ENCODE measurements at regions not wholly inside any gene's neighbourhood (a gene's known extent, or its start where the extent isn't known, plus 50 kb on each side); places are given as distances from the start of the nearest gene placed in this dataset.

DNA sequence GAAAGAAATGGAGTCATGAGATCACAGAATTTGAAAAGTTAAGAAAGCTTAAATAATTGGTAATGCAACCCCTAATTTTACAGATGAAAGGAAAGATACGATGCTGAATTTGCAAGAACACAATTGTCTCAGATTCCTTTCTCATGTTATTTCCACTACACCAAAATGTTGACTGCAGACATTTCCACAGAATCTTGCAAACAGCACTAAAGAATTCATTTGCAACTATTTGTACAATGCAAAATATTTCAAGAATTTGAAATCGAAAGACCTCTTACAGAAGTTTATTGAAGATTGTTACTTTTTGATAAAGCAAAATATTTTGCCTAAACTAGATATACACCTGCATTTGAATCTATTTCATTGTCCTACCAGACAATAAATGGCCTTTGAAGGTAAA lies 194.1 kb upstream of the KCNMB2 start:
- no peak overlapping the region for H3K56ac ChIP-seq (replicated peaks; ENCODE audit: insufficient read length, low read depth, low read length)
- no peak overlapping the region for H4K91ac ChIP-seq (replicated peaks; ENCODE audit: insufficient read length, low read length)
- CTCF ChIA-PET (ENCODE audit: partially characterized antibody), result interaction anchor here (1.4 kb wide), 1 partner anchor 258 kb away, joined by 3 read pairs; no protein-coding TSS in a partner anchor
- 82% methylated on average over 2 of the region's 2 CpGs; no CpG with 5 or more reads in 1 of the 2 experiments for WGBS, 2 experiments (ENCODE audit: extremely low coverage in 1 of 2, insufficient coverage in 1 of 2, insufficient read length in 1 of 2, insufficient replicate concordance in 2 of 2, low coverage in 1 of 2, low lambda C conversion rate in 2 of 2, missing lambda C conversion rate in 1 of 2)
- H3K18ac ChIP-seq (ENCODE audit: extremely low read depth, low read length), result no peak overlapping the region
- H4K8ac ChIP-seq (ENCODE audit: extremely low read depth, insufficient read depth, low read length), result no peak overlapping the region
- no peak overlapping the region for H3K4me3 ChIP-seq (ENCODE audit: extremely low read depth in 1 of 4, insufficient read depth in 2 of 4, low read depth in 3 of 4, low read length in 4 of 4)
- H3K4me1 ChIP-seq (replicated peaks in 1 of 4; ENCODE audit: control insufficient read depth in 3 of 4, insufficient read depth in 4 of 4, low read length in 3 of 4), result peaks cover 0 to 3% (median 1%) of the 10 kb centered on the region in 4 experiments; a peak in 2 of 7 replicates
- H3K36me3 ChIP-seq (ENCODE audit: control insufficient read depth in 2 of 4, insufficient read depth in 4 of 4, low read length in 3 of 4), result no peaks in the 10 kb centered on the region
- no peak overlapping the region for H2BK20ac ChIP-seq (ENCODE audit: low read length)
- H3K79me2 ChIP-seq (ENCODE audit: control insufficient read depth in 1 of 2, insufficient read depth in 2 of 2, low read length in 2 of 2), result no peaks in the 10 kb centered on the region
- H2BK120ac ChIP-seq (replicated peaks; ENCODE audit: low read depth, low read length), result no peak overlapping the region
- DNase-seq (ENCODE audit: low read depth in 1 of 2, low spot score in 2 of 2) (no peak), FAIRE-seq (no peak)
- no peak overlapping the region for H2AFZ ChIP-seq (ENCODE audit: low read length)
- H3K27me3 ChIP-seq (replicated peaks in 1 of 4; ENCODE audit: control insufficient read depth in 3 of 4, extremely low read depth in 1 of 4, insufficient read depth in 3 of 4, low read length in 3 of 4), result no peaks in the 10 kb centered on the region
- no peak overlapping the region for H4K5ac ChIP-seq (ENCODE audit: insufficient read length, low read depth, low read length)
- no peak overlapping the region for H3K4me2 ChIP-seq (ENCODE audit: insufficient read depth in 1 of 2, low read depth in 2 of 2, low read length in 2 of 2)
- H2AK5ac ChIP-seq (ENCODE audit: low read depth, low read length), result no peak overlapping the region
- peak; percentile 23; the same call in 1 of the 2 replicates for TF ChIP-seq TEAD4 (IDR thresholded peaks at IDR 0.05; ENCODE audit: low read depth, low read length)
- no peak for TF ChIP-seq EZH2 (IDR thresholded peaks at IDR 0.05; ENCODE audit: low read depth, low read length, severe bottlenecking)
- H3K27ac ChIP-seq (ENCODE audit: low read depth, low read length), result no peak overlapping the region
- no peaks in the 10 kb centered on the region for H4K20me1 ChIP-seq (replicated peaks in 1 of 2; ENCODE audit: control insufficient read depth in 1 of 2, insufficient read depth in 2 of 2, low read length in 2 of 2)
- H2BK15ac ChIP-seq (ENCODE audit: low read length), result no peak overlapping the region
- no peak overlapping the region for H3K14ac ChIP-seq (ENCODE audit: insufficient read length)
- POLR2A ChIA-PET (ENCODE audit: partially characterized antibody), result no interaction called here
- H3K23ac ChIP-seq (ENCODE audit: insufficient read length), result no peak overlapping the region
- no peaks in the 10 kb centered on the region for H3K23me2 ChIP-seq (ENCODE audit: low read depth, low read length)
- H3K4ac ChIP-seq (replicated peaks; ENCODE audit: insufficient read length, low read depth, low read length), result no peak overlapping the region
- H3K9ac ChIP-seq (replicated peaks in 1 of 4; ENCODE audit: extremely low read depth in 1 of 4, low read depth in 3 of 4, low read length in 3 of 4), result no peak overlapping the region
- H3K79me1 ChIP-seq (ENCODE audit: low read depth, low read length), result no peaks in the 10 kb centered on the region
- H2BK5ac ChIP-seq (ENCODE audit: low read depth, low read length), result no peak overlapping the region
- no peaks in the 10 kb centered on the region for H3K9me3 ChIP-seq (ENCODE audit: insufficient read depth in 2 of 2, low read depth in 1 of 2, low read length in 1 of 2)
- no peak overlapping the region for H2BK12ac ChIP-seq (ENCODE audit: low read depth, low read length)
